Islet of Langerhans (tissue), 1 donor: ENCODE measurements at regions not wholly inside any gene's neighbourhood (a gene's known extent, or its start where the extent isn't known, plus 50 kb on each side); places are given as distances from the start of the nearest gene placed in this dataset.

Experiments
- FAIRE-seq: peaks from one replicate; lab custom pipeline; 2011; peaks lifted over from hg19 to GRCh38; lab: Jason Lieb, UNC

DNA sequence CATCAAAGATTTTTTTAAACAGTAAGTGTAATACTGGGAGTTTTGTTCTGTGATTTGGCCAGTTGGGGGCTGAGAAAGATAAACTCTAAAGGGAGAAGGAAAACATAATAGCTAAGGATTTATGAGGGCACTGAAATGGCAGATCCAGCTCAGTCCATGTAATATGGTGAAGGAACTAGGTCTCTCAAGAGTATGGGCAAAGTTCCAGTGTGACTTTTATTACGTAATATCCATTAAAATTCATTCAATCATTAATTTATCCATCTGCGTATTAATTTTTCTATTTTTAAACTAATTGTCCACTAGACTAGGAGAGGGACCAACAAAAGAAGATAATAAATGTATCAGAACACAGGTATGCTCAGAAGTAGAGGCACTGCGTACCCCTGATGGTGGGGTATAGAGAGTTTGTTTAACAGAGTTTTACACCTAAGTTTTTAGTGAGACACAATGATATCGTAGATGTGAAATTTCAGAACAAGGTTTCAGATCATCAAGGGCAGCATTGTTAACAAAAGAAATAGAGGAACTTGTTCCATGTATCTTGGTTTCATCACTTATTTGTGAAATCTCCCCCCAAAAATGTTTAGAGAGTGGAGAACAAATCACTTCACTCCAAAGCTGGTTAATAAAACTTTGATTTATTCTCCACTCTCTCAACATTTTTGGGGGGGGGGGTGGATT is 351.1 kb downstream of the GRXCR1 start:
- no peak for FAIRE-seq

DNA sequence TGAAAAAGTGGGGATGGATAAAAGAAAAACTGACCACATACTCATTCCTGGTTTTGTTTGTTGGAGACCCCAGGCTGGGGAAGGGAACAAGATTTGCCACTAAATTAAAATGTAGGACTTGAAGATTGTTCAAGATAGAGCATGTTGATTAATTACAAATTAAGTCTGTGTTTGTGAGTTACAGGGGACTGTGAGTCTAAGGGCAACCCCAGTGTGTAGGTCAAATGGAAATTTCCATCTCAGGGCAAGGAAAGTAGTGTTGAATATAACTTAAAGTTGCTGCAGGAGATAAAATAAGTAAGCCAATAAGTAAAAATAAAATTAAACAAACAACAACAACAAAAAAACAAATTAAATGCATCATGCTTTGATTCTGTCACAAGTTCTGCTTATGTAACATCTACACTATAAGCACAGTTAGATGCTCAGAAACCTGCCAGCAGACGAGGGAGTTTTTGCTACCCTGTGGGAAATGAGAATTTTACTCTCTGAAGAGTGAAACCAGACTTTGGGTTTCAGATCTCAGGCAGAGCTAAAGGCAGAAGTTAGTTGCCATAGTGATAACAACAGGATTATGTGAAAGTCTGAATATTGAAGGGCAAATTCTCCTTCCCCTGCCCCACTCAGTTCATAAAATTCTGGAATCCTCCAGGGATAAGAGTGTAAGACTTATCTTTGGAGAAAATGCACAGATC is 352.3 kb downstream of the GRXCR1 start:
- FAIRE-seq = no peak

DNA sequence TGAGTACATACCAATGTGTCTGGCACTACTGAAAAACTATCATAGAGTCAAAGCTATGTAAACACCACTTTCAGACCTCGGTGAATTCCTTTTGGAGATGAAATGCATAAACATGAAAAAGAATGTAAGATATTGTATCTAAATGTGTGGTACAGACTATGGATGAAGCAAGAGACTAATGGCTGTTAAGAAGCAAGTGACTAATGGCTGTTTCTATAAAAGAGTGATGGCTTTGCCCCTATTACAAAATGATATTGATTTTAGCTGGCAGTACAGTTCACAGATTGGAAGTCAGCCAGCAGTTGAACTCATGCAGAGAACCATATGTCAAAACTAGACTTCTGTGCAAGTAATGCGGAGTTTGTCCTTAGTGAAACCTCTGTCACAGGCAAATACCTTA is 359.3 kb downstream of the GRXCR1 start:
- FAIRE-seq = no peak

- FAIRE-seq = no peak
Measured at GRCh38 chr4:43253541-43253940, 361.0 kb downstream of the GRXCR1 start.

DNA sequence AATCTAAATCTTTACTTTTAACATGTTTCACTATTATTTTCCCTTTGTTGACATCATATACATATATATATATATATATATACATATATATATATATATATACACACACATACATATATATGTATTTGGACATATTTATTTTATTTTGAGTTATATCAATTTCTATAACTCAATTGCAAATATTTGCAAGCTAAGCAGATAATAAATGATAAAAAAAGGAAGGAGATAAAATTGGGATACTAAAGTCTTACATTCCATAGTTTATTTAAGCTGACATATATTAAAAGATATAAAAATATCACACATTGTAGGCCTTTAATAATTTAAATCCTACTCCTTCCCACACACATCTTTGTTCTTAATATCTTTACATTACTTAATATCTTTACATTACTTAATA is 372.2 kb downstream of the GRXCR1 start:
- peak; percentile 9 for FAIRE-seq

DNA sequence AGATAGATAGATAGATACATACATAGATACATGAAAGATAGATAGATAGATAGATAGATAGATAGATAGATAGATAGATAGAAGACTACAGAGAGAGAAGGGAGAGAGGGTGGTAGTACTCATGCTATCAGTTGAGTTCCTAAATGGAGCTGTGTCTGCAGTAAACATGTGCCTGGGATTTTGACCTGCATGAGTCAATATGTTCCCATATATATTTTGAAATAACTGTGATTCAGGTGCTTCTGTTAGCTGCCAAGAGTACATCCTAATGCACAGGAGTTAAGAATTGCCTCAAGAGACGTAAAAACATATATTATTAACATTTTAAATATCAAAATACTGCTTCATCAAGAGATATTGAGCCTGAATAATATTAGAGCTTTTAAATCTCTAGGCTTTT is 379.4 kb downstream of the GRXCR1 start:
- no peak for FAIRE-seq

GRCh38 chr4:43274376-43274775 is 381.9 kb downstream of the GRXCR1 start:
- no peak for FAIRE-seq

DNA sequence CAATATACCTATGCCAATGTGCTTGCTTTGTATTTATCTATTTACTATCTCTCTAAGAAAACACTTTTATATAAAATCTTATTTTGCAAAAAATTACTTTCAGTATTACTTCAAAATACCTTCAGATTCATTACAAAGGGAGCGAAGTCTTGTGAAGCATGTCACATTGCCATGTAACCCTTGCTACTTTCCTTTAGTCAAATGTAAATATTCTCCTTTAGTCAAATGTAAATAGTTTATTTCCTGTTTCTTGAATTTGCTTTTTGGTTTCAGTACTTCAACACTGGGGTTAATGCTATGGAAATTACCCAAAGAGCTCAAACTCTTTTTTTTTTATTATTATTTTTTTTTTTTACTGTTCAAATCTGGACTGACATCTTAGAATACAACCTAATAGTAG is 383.3 kb downstream of the GRXCR1 start:
- FAIRE-seq = no peak

- FAIRE-seq = no peak
Measured at GRCh38 chr4:43276321-43276720, 383.8 kb downstream of the GRXCR1 start.

DNA sequence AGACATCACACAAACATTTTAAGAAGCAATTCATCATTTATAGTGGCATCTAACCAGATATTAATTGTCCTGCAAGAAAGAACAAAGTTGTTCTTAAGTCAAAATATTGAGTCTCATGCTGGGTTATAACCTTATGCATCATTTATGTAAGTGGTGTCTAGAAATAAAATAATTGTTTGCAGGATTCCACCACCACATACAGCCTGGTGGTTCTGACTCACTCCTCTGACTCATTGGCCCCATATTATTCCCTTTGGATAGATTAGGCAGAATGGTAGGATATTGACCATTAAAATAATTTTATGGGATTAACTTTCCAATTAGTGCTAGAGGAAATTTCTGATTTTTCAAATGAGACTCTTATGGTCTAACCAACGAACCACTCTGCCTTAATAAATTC is 384.5 kb downstream of the GRXCR1 start:
- no peak for FAIRE-seq

- no peak for FAIRE-seq
Measured at GRCh38 chr4:43282534-43282933, 390.0 kb downstream of the GRXCR1 start.

DNA sequence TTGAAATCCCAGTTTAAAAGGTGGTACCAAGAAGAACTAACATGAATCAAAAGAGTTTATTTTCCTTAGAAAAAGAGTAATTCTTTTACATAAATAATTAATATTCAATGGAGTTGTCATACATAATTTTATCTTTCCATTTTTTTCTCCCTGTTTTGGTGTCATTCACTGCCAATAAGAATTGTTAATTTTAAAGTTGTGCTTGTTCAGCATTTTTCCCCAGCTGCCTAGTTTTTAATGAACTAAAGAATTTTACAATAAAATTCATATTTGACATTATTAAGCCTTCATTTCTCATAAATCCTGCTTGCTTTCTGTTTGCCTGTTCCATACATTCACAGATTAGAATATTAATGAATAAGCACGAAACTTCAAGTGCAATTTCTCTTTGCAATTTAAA is 393.6 kb downstream of the GRXCR1 start:
- FAIRE-seq = no peak

GRCh38 chr4:43296946-43297528 is 404.5 kb downstream of the GRXCR1 start:
- no peak for FAIRE-seq

DNA sequence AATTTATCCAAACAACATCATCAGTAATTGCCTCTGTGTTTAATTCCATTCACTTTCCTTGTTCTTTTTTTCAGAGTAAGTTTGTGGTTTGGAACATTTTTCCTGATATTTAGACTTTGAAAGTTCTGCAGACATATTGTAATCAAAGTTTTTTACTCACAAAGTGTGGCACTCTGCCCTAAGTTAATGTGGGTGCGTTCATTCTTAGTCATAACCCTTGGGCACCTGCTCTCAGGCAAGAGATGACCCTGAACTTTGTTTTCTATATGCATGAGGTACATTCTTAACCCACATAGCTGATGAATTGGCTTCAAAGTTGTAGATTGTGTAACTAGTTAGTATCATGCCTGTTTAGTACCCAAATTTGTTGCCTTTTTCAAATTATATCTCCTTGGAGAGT is 424.3 kb downstream of the GRXCR1 start:
- no peak for FAIRE-seq

GRCh38 chr4:43325220-43325967 is 432.9 kb downstream of the GRXCR1 start:
- FAIRE-seq = no peak

GRCh38 chr4:43330288-43330687 is 437.8 kb downstream of the GRXCR1 start:
- FAIRE-seq = no peak

- no peak for FAIRE-seq
Measured at GRCh38 chr4:43331226-43332051, 438.9 kb downstream of the GRXCR1 start.

GRCh38 chr4:43332052-43332425 is 439.5 kb downstream of the GRXCR1 start:
- no peak for FAIRE-seq

GRCh38 chr4:43337707-43338106 is 445.2 kb downstream of the GRXCR1 start:
- FAIRE-seq = no peak

- no peak for FAIRE-seq
Measured at GRCh38 chr4:43339435-43339834, 446.9 kb downstream of the GRXCR1 start.

DNA sequence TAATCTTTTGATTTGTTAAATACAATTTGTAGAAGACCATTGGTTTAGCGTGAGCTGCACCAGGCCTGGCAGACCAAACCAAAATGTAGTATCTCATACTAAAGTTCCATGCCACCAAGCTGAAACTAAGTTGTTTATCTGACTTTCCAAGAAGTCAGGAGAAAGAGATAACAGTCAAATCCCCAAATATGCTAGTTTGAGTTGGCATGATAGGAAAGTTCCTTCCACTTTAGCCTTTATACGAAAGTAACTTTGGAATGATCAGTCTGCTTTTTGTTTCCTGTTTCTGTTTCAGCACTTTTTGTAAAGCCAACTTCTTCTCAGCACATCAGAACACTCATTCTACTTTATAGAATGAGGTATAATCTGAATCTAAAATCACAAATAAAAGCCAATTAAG is 449.2 kb downstream of the GRXCR1 start:
- no peak for FAIRE-seq

- no peak for FAIRE-seq
Measured at GRCh38 chr4:43343298-43343697, 450.8 kb downstream of the GRXCR1 start.
